ENCODE measurements at regions not wholly inside any gene's neighbourhood (a gene's known extent, or its start where the extent isn't known, plus 50 kb on each side); places are given as distances from the start of the nearest gene placed in this dataset.

GRCh38 chr19:29321116-29321515, 108.2 kb upstream of the UQCRFS1 start:
- DNase-seq, result no peak
- CTCF ChIA-PET, result no interaction called here
- no peak overlapping the region for H3K27ac ChIP-seq (ENCODE audit: insufficient read depth in 1 of 2, low read depth in 1 of 2, low read length in 2 of 2, poor library complexity in 1 of 2, severe bottlenecking in 2 of 2)
- H3K4me1 ChIP-seq (ENCODE audit: control extremely low read depth in 1 of 4, control insufficient read depth in 4 of 4, insufficient read depth in 4 of 4, low read length in 3 of 4), result no peaks in the 10 kb centered on the region
- H3K9me3 ChIP-seq (ENCODE audit: control extremely low read depth in 1 of 5, control insufficient read depth in 4 of 5, insufficient read depth in 2 of 5, low read depth in 1 of 5, low read length in 4 of 5), result no peaks in the 10 kb centered on the region
- H3K27me3 ChIP-seq (replicated peaks in 2 of 5; ENCODE audit: control insufficient read depth in 4 of 5, insufficient read depth in 5 of 5, low read length in 4 of 5), result no peaks in the 10 kb centered on the region
- H3K4me3 ChIP-seq (ENCODE audit: control insufficient read depth in 1 of 7, extremely low read depth in 1 of 7, insufficient read depth in 4 of 7, low read depth in 2 of 7, low read length in 6 of 7), result no peak overlapping the region
- POLR2A ChIA-PET, result no interaction called here
- H3K36me3 ChIP-seq (ENCODE audit: control insufficient read depth in 4 of 4, insufficient read depth in 4 of 4, low read length in 3 of 4), result no peaks in the 10 kb centered on the region
- no CpG with 5 or more reads among the region's 1 CpG for WGBS (ENCODE audit: insufficient coverage)

DNA sequence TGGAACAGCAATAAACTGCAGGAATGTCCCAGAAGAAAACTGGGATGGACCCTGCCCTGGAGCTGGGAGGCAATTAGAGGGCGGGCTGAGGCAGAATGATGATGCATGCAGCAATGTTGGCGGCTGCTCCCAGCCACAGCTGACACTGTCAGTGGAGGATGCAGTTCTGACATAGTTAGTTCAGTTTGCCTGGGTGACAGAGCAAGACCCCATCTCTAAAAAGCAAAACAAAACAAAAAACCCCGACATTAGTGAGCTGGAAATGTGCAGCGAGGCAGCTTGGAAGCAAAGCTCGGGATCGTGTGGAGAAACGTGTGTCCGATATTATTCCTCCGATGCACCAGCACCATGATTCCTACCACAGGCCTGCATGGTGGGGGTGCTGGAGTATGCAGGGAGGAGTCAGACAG, 110.1 kb upstream of the UQCRFS1 start:
- ChIA-PET CTCF (no interaction called here), POLR2A (no interaction called here)
- Histone ChIP-seq H3K27ac (ENCODE audit: insufficient read depth in 1 of 2, low read depth in 1 of 2, low read length in 2 of 2, poor library complexity in 1 of 2, severe bottlenecking in 2 of 2) (no peak overlapping the region), H3K9me3 (ENCODE audit: control extremely low read depth in 1 of 5, control insufficient read depth in 4 of 5, insufficient read depth in 2 of 5, low read depth in 1 of 5, low read length in 4 of 5) (no peaks in the 10 kb centered on the region), H3K27me3 (replicated peaks in 2 of 5; ENCODE audit: control insufficient read depth in 4 of 5, insufficient read depth in 5 of 5, low read length in 4 of 5) (no peaks in the 10 kb centered on the region), H3K4me1 (ENCODE audit: control extremely low read depth in 1 of 4, control insufficient read depth in 4 of 4, insufficient read depth in 4 of 4, low read length in 3 of 4) (no peaks in the 10 kb centered on the region), H3K4me3 (ENCODE audit: control insufficient read depth in 1 of 7, extremely low read depth in 1 of 7, insufficient read depth in 4 of 7, low read depth in 2 of 7, low read length in 6 of 7) (no peak overlapping the region), H3K36me3 (ENCODE audit: control insufficient read depth in 4 of 4, insufficient read depth in 4 of 4, low read length in 3 of 4) (no peaks in the 10 kb centered on the region)
- DNase-seq, result no peak
- WGBS (ENCODE audit: insufficient coverage), result 91% methylated on average over 8 of the region's 9 CpGs

GRCh38 chr19:29323440-29324290, 110.7 kb upstream of the UQCRFS1 start:
- no peaks in the 10 kb centered on the region for H3K36me3 ChIP-seq (ENCODE audit: control insufficient read depth in 4 of 4, insufficient read depth in 4 of 4, low read length in 3 of 4)
- no peak for DNase-seq
- ChIA-PET CTCF (no interaction called here), POLR2A (no interaction called here)
- no peaks in the 10 kb centered on the region for H3K27me3 ChIP-seq (replicated peaks in 2 of 5; ENCODE audit: control insufficient read depth in 4 of 5, insufficient read depth in 5 of 5, low read length in 4 of 5)
- H3K27ac ChIP-seq (ENCODE audit: insufficient read depth in 1 of 2, low read depth in 1 of 2, low read length in 2 of 2, poor library complexity in 1 of 2, severe bottlenecking in 2 of 2), result no peak overlapping the region
- H3K9me3 ChIP-seq (ENCODE audit: control extremely low read depth in 1 of 5, control insufficient read depth in 4 of 5, insufficient read depth in 2 of 5, low read depth in 1 of 5, low read length in 4 of 5), result peaks cover 0 to 2% (median 0%) of the 10 kb centered on the region in 5 experiments
- H3K4me3 ChIP-seq (ENCODE audit: control insufficient read depth in 1 of 7, extremely low read depth in 1 of 7, insufficient read depth in 4 of 7, low read depth in 2 of 7, low read length in 6 of 7), result no peak overlapping the region
- 79% methylated on average over 7 of the region's 15 CpGs for WGBS (ENCODE audit: insufficient coverage)
- no peaks in the 10 kb centered on the region for H3K4me1 ChIP-seq (ENCODE audit: control extremely low read depth in 1 of 4, control insufficient read depth in 4 of 4, insufficient read depth in 4 of 4, low read length in 3 of 4)

GRCh38 chr19:29324291-29324680, 111.3 kb upstream of the UQCRFS1 start:
- POLR2A ChIA-PET, result no interaction called here
- no peak overlapping the region for H3K27ac ChIP-seq (ENCODE audit: insufficient read depth in 1 of 2, low read depth in 1 of 2, low read length in 2 of 2, poor library complexity in 1 of 2, severe bottlenecking in 2 of 2)
- no peak for DNase-seq
- no peaks in the 10 kb centered on the region for H3K27me3 ChIP-seq (replicated peaks in 2 of 5; ENCODE audit: control insufficient read depth in 4 of 5, insufficient read depth in 5 of 5, low read length in 4 of 5)
- no peaks in the 10 kb centered on the region for H3K4me1 ChIP-seq (ENCODE audit: control extremely low read depth in 1 of 4, control insufficient read depth in 4 of 4, insufficient read depth in 4 of 4, low read length in 3 of 4)
- CTCF ChIA-PET, result no interaction called here
- peaks cover 0 to 2% (median 0%) of the 10 kb centered on the region in 5 experiments for H3K9me3 ChIP-seq (ENCODE audit: control extremely low read depth in 1 of 5, control insufficient read depth in 4 of 5, insufficient read depth in 2 of 5, low read depth in 1 of 5, low read length in 4 of 5)
- 93% methylated on average over 5 of the region's 8 CpGs for whole genome bisulfite sequencing (ENCODE audit: insufficient coverage)
- H3K36me3 ChIP-seq (ENCODE audit: control insufficient read depth in 4 of 4, insufficient read depth in 4 of 4, low read length in 3 of 4), result no peaks in the 10 kb centered on the region
- no peak overlapping the region for H3K4me3 ChIP-seq (ENCODE audit: control insufficient read depth in 1 of 7, extremely low read depth in 1 of 7, insufficient read depth in 4 of 7, low read depth in 2 of 7, low read length in 6 of 7)

- Histone ChIP-seq H3K4me1 (ENCODE audit: control extremely low read depth in 1 of 4, control insufficient read depth in 4 of 4, insufficient read depth in 4 of 4, low read length in 3 of 4) (no peaks in the 10 kb centered on the region), H3K27ac (ENCODE audit: insufficient read depth in 1 of 2, low read depth in 1 of 2, low read length in 2 of 2, poor library complexity in 1 of 2, severe bottlenecking in 2 of 2) (no peak overlapping the region), H3K27me3 (replicated peaks in 2 of 5; ENCODE audit: control insufficient read depth in 4 of 5, insufficient read depth in 5 of 5, low read length in 4 of 5) (no peaks in the 10 kb centered on the region), H3K4me3 (ENCODE audit: control insufficient read depth in 1 of 7, extremely low read depth in 1 of 7, insufficient read depth in 4 of 7, low read depth in 2 of 7, low read length in 6 of 7) (no peak overlapping the region), H3K36me3 (ENCODE audit: control insufficient read depth in 4 of 4, insufficient read depth in 4 of 4, low read length in 3 of 4) (no peaks in the 10 kb centered on the region), H3K9me3 (ENCODE audit: control extremely low read depth in 1 of 5, control insufficient read depth in 4 of 5, insufficient read depth in 2 of 5, low read depth in 1 of 5, low read length in 4 of 5) (peaks cover 0 to 4% (median 0%) of the 10 kb centered on the region in 5 experiments)
- WGBS (ENCODE audit: insufficient coverage), result 90% methylated on average over 2 of the region's 6 CpGs
- no peak for DNase-seq
- ChIA-PET CTCF (no interaction called here), POLR2A (no interaction called here)
These were observed 111.8 kb upstream of the UQCRFS1 start for GRCh38 chr19:29324717-29325116.

GRCh38 chr19:29325241-29325975, 112.5 kb upstream of the UQCRFS1 start:
- ChIA-PET POLR2A (no interaction called here), CTCF (no interaction called here)
- no peaks in the 10 kb centered on the region for H3K27me3 ChIP-seq (replicated peaks in 2 of 5; ENCODE audit: control insufficient read depth in 4 of 5, insufficient read depth in 5 of 5, low read length in 4 of 5)

DNA sequence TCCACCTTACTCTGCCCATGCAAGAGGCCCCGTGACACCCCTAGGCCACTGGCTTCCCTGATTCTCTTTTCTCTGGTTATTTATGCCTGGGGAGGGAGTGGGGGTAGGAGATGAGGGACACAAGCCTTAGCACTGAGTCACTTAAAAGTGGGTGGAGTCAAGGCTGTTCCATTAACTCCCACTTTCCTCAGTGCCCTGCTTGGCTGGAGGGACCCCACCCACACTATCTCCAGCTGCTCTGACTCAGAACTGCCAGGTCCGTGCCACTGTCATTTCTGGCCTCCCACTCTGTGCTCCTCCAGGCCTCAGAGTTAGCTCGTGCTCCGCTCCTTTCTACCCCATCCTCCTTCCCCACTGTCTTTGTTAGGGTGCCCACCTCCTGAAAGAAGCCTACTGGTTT, 113.4 kb upstream of the UQCRFS1 start:
- WGBS (ENCODE audit: insufficient coverage), result 87% methylated on average over 4 of the region's 4 CpGs
- no peak for DNase-seq
- no peak overlapping the region for H3K27ac ChIP-seq (ENCODE audit: insufficient read depth in 1 of 2, low read depth in 1 of 2, low read length in 2 of 2, poor library complexity in 1 of 2, severe bottlenecking in 2 of 2)
- H3K36me3 ChIP-seq (ENCODE audit: control insufficient read depth in 4 of 4, insufficient read depth in 4 of 4, low read length in 3 of 4), result no peaks in the 10 kb centered on the region
- H3K27me3 ChIP-seq (replicated peaks in 2 of 5; ENCODE audit: control insufficient read depth in 4 of 5, insufficient read depth in 5 of 5, low read length in 4 of 5), result no peaks in the 10 kb centered on the region
- ChIA-PET CTCF (no interaction called here), POLR2A (no interaction called here)
- H3K4me3 ChIP-seq (ENCODE audit: control insufficient read depth in 1 of 7, extremely low read depth in 1 of 7, insufficient read depth in 4 of 7, low read depth in 2 of 7, low read length in 6 of 7), result no peak overlapping the region
- H3K4me1 ChIP-seq (ENCODE audit: control extremely low read depth in 1 of 4, control insufficient read depth in 4 of 4, insufficient read depth in 4 of 4, low read length in 3 of 4), result no peaks in the 10 kb centered on the region
- peaks cover 0 to 4% (median 0%) of the 10 kb centered on the region in 5 experiments for H3K9me3 ChIP-seq (ENCODE audit: control extremely low read depth in 1 of 5, control insufficient read depth in 4 of 5, insufficient read depth in 2 of 5, low read depth in 1 of 5, low read length in 4 of 5)

More at GRCh38 chr19:29325241-29325975, 112.5 kb upstream of the UQCRFS1 start:
- Histone ChIP-seq H3K36me3 (ENCODE audit: control insufficient read depth in 4 of 4, insufficient read depth in 4 of 4, low read length in 3 of 4) (no peaks in the 10 kb centered on the region), H3K9me3 (ENCODE audit: control extremely low read depth in 1 of 5, control insufficient read depth in 4 of 5, insufficient read depth in 2 of 5, low read depth in 1 of 5, low read length in 4 of 5) (peaks cover 0 to 4% (median 0%) of the 10 kb centered on the region in 5 experiments), H3K4me1 (ENCODE audit: control extremely low read depth in 1 of 4, control insufficient read depth in 4 of 4, insufficient read depth in 4 of 4, low read length in 3 of 4) (no peaks in the 10 kb centered on the region), H3K27ac (ENCODE audit: insufficient read depth in 1 of 2, low read depth in 1 of 2, low read length in 2 of 2, poor library complexity in 1 of 2, severe bottlenecking in 2 of 2) (no peak overlapping the region), H3K4me3 (ENCODE audit: control insufficient read depth in 1 of 7, extremely low read depth in 1 of 7, insufficient read depth in 4 of 7, low read depth in 2 of 7, low read length in 6 of 7) (no peak overlapping the region)
- 79% methylated on average over 6 of the region's 11 CpGs for WGBS (ENCODE audit: insufficient coverage)
- no peak for DNase-seq

Measured in common myeloid progenitor, CD34-positive (primary cell).